OCI-M2 (cell line): ENCODE measurements at regions not wholly inside any gene's neighbourhood (a gene's known extent, or its start where the extent isn't known, plus 50 kb on each side); places are given as distances from the start of the nearest gene placed in this dataset.
"Not testable (repeated sequence)": the region's sequence is repeated elsewhere in the genome, so short reads cannot be mapped to it uniquely, and the experiment has no call there.

Source experiments
- DNase-seq: peaks from one replicate; lab custom pipeline; 2025; ENCODE audit not compliant: unreplicated experiment; lab: John Stamatoyannopoulos, UW

- DNase-seq = no peak
These were observed 218.6 kb upstream of the PLXNA2 start for GRCh38 chr1:208462761-208463160.

GRCh38 chr1:208465266-208465665 lies 221.1 kb upstream of the PLXNA2 start:
- DNase-seq = no peak

GRCh38 chr1:208465786-208466590 lies 221.8 kb upstream of the PLXNA2 start:
- no peak for DNase-seq

- DNase-seq = no peak
These were observed 223.1 kb upstream of the PLXNA2 start for GRCh38 chr1:208467151-208467780.

GRCh38 chr1:208475449-208475848 lies 231.3 kb upstream of the PLXNA2 start:
- DNase-seq = no peak

GRCh38 chr1:208475951-208476845 lies 232.0 kb upstream of the PLXNA2 start:
- no peak for DNase-seq

GRCh38 chr1:208476846-208477170 lies 232.6 kb upstream of the PLXNA2 start:
- no peak for DNase-seq

- no peak for DNase-seq
These were observed 235.3 kb upstream of the PLXNA2 start for GRCh38 chr1:208479435-208479834.

- DNase-seq = no peak
These were observed 241.3 kb upstream of the PLXNA2 start for GRCh38 chr1:208485512-208485911.

GRCh38 chr1:208486677-208487076 lies 242.5 kb upstream of the PLXNA2 start:
- DNase-seq = no peak

- not testable (repeated sequence) for DNase-seq
These were observed 244.2 kb upstream of the PLXNA2 start for GRCh38 chr1:208488432-208488831.

GRCh38 chr1:208496467-208497371 lies 252.5 kb upstream of the PLXNA2 start:
- no peak for DNase-seq

GRCh38 chr1:208497866-208498541 lies 253.8 kb upstream of the PLXNA2 start:
- no peak for DNase-seq

GRCh38 chr1:208499026-208499425 lies 254.8 kb upstream of the PLXNA2 start:
- no peak for DNase-seq

- DNase-seq = no peak
These were observed 255.4 kb upstream of the PLXNA2 start for GRCh38 chr1:208499601-208500000.

GRCh38 chr1:208500375-208500774 lies 256.2 kb upstream of the PLXNA2 start:
- DNase-seq = no peak

- DNase-seq = no peak
These were observed 257.4 kb upstream of the PLXNA2 start for GRCh38 chr1:208501542-208501941.

- no peak for DNase-seq
These were observed 259.6 kb upstream of the PLXNA2 start for GRCh38 chr1:208503787-208504186.

GRCh38 chr1:208506812-208507211 lies 262.6 kb upstream of the PLXNA2 start:
- no peak for DNase-seq

GRCh38 chr1:208509072-208509471 lies 264.9 kb upstream of the PLXNA2 start:
- no peak for DNase-seq
